Inferior parietal cortex (tissue), 1 donor: ENCODE measurements at regions not wholly inside any gene's neighbourhood (a gene's known extent, or its start where the extent isn't known, plus 50 kb on each side); places are given as distances from the start of the nearest gene placed in this dataset.
"Not testable (repeated sequence)": the region's sequence is repeated elsewhere in the genome, so short reads cannot be mapped to it uniquely, and the experiment has no call there.

Experiments
- DNase-seq: peaks from one replicate; pipeline ENCODE4 v3.0.0-alpha.2; 2016; ENCODE audit errors: extremely low spot score

GRCh38 chr9:22225856-22226255 is 216.8 kb upstream of the CDKN2B start:
- DNase-seq: not testable (repeated sequence)

- no peak for DNase-seq
These were observed 218.6 kb upstream of the DMRTA1 start for GRCh38 chr9:22227986-22228385.

GRCh38 chr9:22228542-22228941 is 218.1 kb upstream of the DMRTA1 start:
- no peak for DNase-seq

- DNase-seq: no peak
These were observed 217.6 kb upstream of the DMRTA1 start for GRCh38 chr9:22229069-22229468.

GRCh38 chr9:22231309-22231708 is 215.3 kb upstream of the DMRTA1 start:
- DNase-seq: not testable (repeated sequence)

GRCh38 chr9:22232971-22233370 is 213.7 kb upstream of the DMRTA1 start:
- DNase-seq: no peak

- no peak for DNase-seq
These were observed 208.9 kb upstream of the DMRTA1 start for GRCh38 chr9:22237497-22238363.

GRCh38 chr9:22238809-22239684 is 207.6 kb upstream of the DMRTA1 start:
- peak; percentile 28 for DNase-seq

- no peak for DNase-seq
These were observed 206.0 kb upstream of the DMRTA1 start for GRCh38 chr9:22240619-22241018.

GRCh38 chr9:22241024-22241423 is 205.6 kb upstream of the DMRTA1 start:
- no peak for DNase-seq

- DNase-seq: no peak
These were observed 205.0 kb upstream of the DMRTA1 start for GRCh38 chr9:22241611-22242010.

- peak; percentile 32 for DNase-seq
These were observed 202.2 kb upstream of the DMRTA1 start for GRCh38 chr9:22244139-22245011.

GRCh38 chr9:22255337-22255736 is 191.3 kb upstream of the DMRTA1 start:
- no peak for DNase-seq

- no peak for DNase-seq
These were observed 190.2 kb upstream of the DMRTA1 start for GRCh38 chr9:22256381-22256780.

GRCh38 chr9:22257026-22257816 is 189.4 kb upstream of the DMRTA1 start:
- no peak for DNase-seq

- DNase-seq: no peak
These were observed 181.6 kb upstream of the DMRTA1 start for GRCh38 chr9:22265038-22265437.

- DNase-seq: no peak
These were observed 181.1 kb upstream of the DMRTA1 start for GRCh38 chr9:22265534-22265933.

GRCh38 chr9:22274477-22274876 is 172.1 kb upstream of the DMRTA1 start:
- DNase-seq: no peak

GRCh38 chr9:22278426-22278825 is 168.2 kb upstream of the DMRTA1 start:
- no peak for DNase-seq

- no peak for DNase-seq
These were observed 167.0 kb upstream of the DMRTA1 start for GRCh38 chr9:22279636-22280035.

- DNase-seq: no peak
These were observed 161.6 kb upstream of the DMRTA1 start for GRCh38 chr9:22285066-22285465.
